ENCODE measurements at regions not wholly inside any gene's neighbourhood (a gene's known extent, or its start where the extent isn't known, plus 50 kb on each side); places are given as distances from the start of the nearest gene placed in this dataset.
"Not testable (repeated sequence)": the region's sequence is repeated elsewhere in the genome, so short reads cannot be mapped to it uniquely, and the experiment has no call there.

GRCh38 chr2:16381511-16381910 is 284.1 kb downstream of the CYRIA start:
- Histone ChIP-seq H3K4me1 (ENCODE audit: control insufficient read depth in 5 of 5, insufficient read depth in 5 of 5, low read length in 5 of 5) (no peaks in the 10 kb centered on the region), H3K9me3 (ENCODE audit: control insufficient read depth in 5 of 5, low read length in 5 of 5) (no peaks in the 10 kb centered on the region), H3K36me3 (ENCODE audit: control insufficient read depth in 5 of 5, insufficient read depth in 5 of 5, low read length in 5 of 5) (no peaks in the 10 kb centered on the region), H3K27me3 (ENCODE audit: control insufficient read depth in 5 of 5, insufficient read depth in 4 of 5, low read length in 5 of 5) (no peaks in the 10 kb centered on the region), H3K27ac (ENCODE audit: low read depth, low read length) (no peak overlapping the region), H3K4me3 (ENCODE audit: low read depth in 1 of 5, low read length in 5 of 5) (no peak overlapping the region), H3K9ac (ENCODE audit: low read length in 5 of 5) (no peak overlapping the region)

- not testable (repeated sequence) for H3K27me3 ChIP-seq (ENCODE audit: control insufficient read depth in 5 of 5, insufficient read depth in 4 of 5, low read length in 5 of 5); H3K4me3 ChIP-seq (ENCODE audit: low read depth in 1 of 5, low read length in 5 of 5); H3K9me3 ChIP-seq (ENCODE audit: control insufficient read depth in 5 of 5, low read length in 5 of 5); H3K36me3 ChIP-seq (ENCODE audit: control insufficient read depth in 5 of 5, insufficient read depth in 5 of 5, low read length in 5 of 5); H3K4me1 ChIP-seq (ENCODE audit: control insufficient read depth in 5 of 5, insufficient read depth in 5 of 5, low read length in 5 of 5); H3K9ac ChIP-seq (ENCODE audit: low read length in 5 of 5); H3K27ac ChIP-seq (ENCODE audit: low read depth, low read length)
Observed at GRCh38 chr2:16379901-16380300, 285.7 kb downstream of the CYRIA start.

GRCh38 chr2:16379061-16379460 is 286.6 kb downstream of the CYRIA start:
- not testable (repeated sequence) for H3K9me3 ChIP-seq (ENCODE audit: control insufficient read depth in 5 of 5, low read length in 5 of 5); H3K27me3 ChIP-seq (ENCODE audit: control insufficient read depth in 5 of 5, insufficient read depth in 4 of 5, low read length in 5 of 5); H3K4me3 ChIP-seq (ENCODE audit: low read depth in 1 of 5, low read length in 5 of 5); H3K4me1 ChIP-seq (ENCODE audit: control insufficient read depth in 5 of 5, insufficient read depth in 5 of 5, low read length in 5 of 5); H3K36me3 ChIP-seq (ENCODE audit: control insufficient read depth in 5 of 5, insufficient read depth in 5 of 5, low read length in 5 of 5); H3K9ac ChIP-seq (ENCODE audit: low read length in 5 of 5); H3K27ac ChIP-seq (ENCODE audit: low read depth, low read length)

- Histone ChIP-seq H3K27me3 (ENCODE audit: control insufficient read depth in 5 of 5, insufficient read depth in 4 of 5, low read length in 5 of 5) (no peaks in the 10 kb centered on the region), H3K27ac (ENCODE audit: low read depth, low read length) (no peak overlapping the region), H3K9me3 (ENCODE audit: control insufficient read depth in 5 of 5, low read length in 5 of 5) (no peaks in the 10 kb centered on the region), H3K9ac (ENCODE audit: low read length in 5 of 5) (no peak overlapping the region), H3K4me1 (ENCODE audit: control insufficient read depth in 5 of 5, insufficient read depth in 5 of 5, low read length in 5 of 5) (no peaks in the 10 kb centered on the region), H3K36me3 (ENCODE audit: control insufficient read depth in 5 of 5, insufficient read depth in 5 of 5, low read length in 5 of 5) (no peaks in the 10 kb centered on the region), H3K4me3 (ENCODE audit: low read depth in 1 of 5, low read length in 5 of 5) (no peak overlapping the region)
Observed at GRCh38 chr2:16378031-16378430, 287.6 kb downstream of the CYRIA start.

GRCh38 chr2:16375981-16376380 is 289.7 kb downstream of the CYRIA start:
- Histone ChIP-seq H3K4me1 (ENCODE audit: control insufficient read depth in 5 of 5, insufficient read depth in 5 of 5, low read length in 5 of 5) (no peaks in the 10 kb centered on the region), H3K4me3 (ENCODE audit: low read depth in 1 of 5, low read length in 5 of 5) (no peak overlapping the region), H3K9ac (ENCODE audit: low read length in 5 of 5) (no peak overlapping the region), H3K27ac (ENCODE audit: low read depth, low read length) (no peak overlapping the region), H3K36me3 (ENCODE audit: control insufficient read depth in 5 of 5, insufficient read depth in 5 of 5, low read length in 5 of 5) (no peaks in the 10 kb centered on the region), H3K27me3 (ENCODE audit: control insufficient read depth in 5 of 5, insufficient read depth in 4 of 5, low read length in 5 of 5) (no peaks in the 10 kb centered on the region), H3K9me3 (ENCODE audit: control insufficient read depth in 5 of 5, low read length in 5 of 5) (peaks cover 0 to 4% (median 0%) of the 10 kb centered on the region in 5 donors)

GRCh38 chr2:16375351-16375750 is 290.3 kb downstream of the CYRIA start:
- Histone ChIP-seq H3K27me3 (ENCODE audit: control insufficient read depth in 5 of 5, insufficient read depth in 4 of 5, low read length in 5 of 5) (no peaks in the 10 kb centered on the region), H3K4me1 (ENCODE audit: control insufficient read depth in 5 of 5, insufficient read depth in 5 of 5, low read length in 5 of 5) (no peaks in the 10 kb centered on the region), H3K9ac (ENCODE audit: low read length in 5 of 5) (no peak overlapping the region), H3K27ac (ENCODE audit: low read depth, low read length) (no peak overlapping the region), H3K4me3 (ENCODE audit: low read depth in 1 of 5, low read length in 5 of 5) (no peak overlapping the region), H3K36me3 (ENCODE audit: control insufficient read depth in 5 of 5, insufficient read depth in 5 of 5, low read length in 5 of 5) (no peaks in the 10 kb centered on the region), H3K9me3 (ENCODE audit: control insufficient read depth in 5 of 5, low read length in 5 of 5) (peaks cover 0 to 4% (median 0%) of the 10 kb centered on the region in 5 donors)

- no peak overlapping the region for H3K4me3 ChIP-seq (ENCODE audit: low read depth in 1 of 5, low read length in 5 of 5)
Observed at GRCh38 chr2:16374671-16375070, 291.0 kb downstream of the CYRIA start.

GRCh38 chr2:16373341-16373740 is 292.3 kb downstream of the CYRIA start:
- H3K27ac ChIP-seq (ENCODE audit: low read depth, low read length), result no peak overlapping the region

More at GRCh38 chr2:16374671-16375070, 291.0 kb downstream of the CYRIA start:
- no peaks in the 10 kb centered on the region for H3K36me3 ChIP-seq (ENCODE audit: control insufficient read depth in 5 of 5, insufficient read depth in 5 of 5, low read length in 5 of 5)
- H3K9ac ChIP-seq (ENCODE audit: low read length in 5 of 5), result no peak overlapping the region
- no peaks in the 10 kb centered on the region for H3K4me1 ChIP-seq (ENCODE audit: control insufficient read depth in 5 of 5, insufficient read depth in 5 of 5, low read length in 5 of 5)
- no peak overlapping the region for H3K27ac ChIP-seq (ENCODE audit: low read depth, low read length)
- no peaks in the 10 kb centered on the region for H3K27me3 ChIP-seq (ENCODE audit: control insufficient read depth in 5 of 5, insufficient read depth in 4 of 5, low read length in 5 of 5)
- peaks cover 0 to 4% (median 0%) of the 10 kb centered on the region in 5 donors for H3K9me3 ChIP-seq (ENCODE audit: control insufficient read depth in 5 of 5, low read length in 5 of 5)

GRCh38 chr2:16371751-16372150 is 293.9 kb downstream of the CYRIA start:
- no peaks in the 10 kb centered on the region for H3K4me1 ChIP-seq (ENCODE audit: control insufficient read depth in 5 of 5, insufficient read depth in 5 of 5, low read length in 5 of 5)
- H3K27ac ChIP-seq (ENCODE audit: low read depth, low read length), result no peak overlapping the region
- H3K36me3 ChIP-seq (ENCODE audit: control insufficient read depth in 5 of 5, insufficient read depth in 5 of 5, low read length in 5 of 5), result no peaks in the 10 kb centered on the region
- no peak overlapping the region for H3K4me3 ChIP-seq (ENCODE audit: low read depth in 1 of 5, low read length in 5 of 5)
- no peak overlapping the region for H3K9ac ChIP-seq (ENCODE audit: low read length in 5 of 5)
- peaks cover 0 to 4% (median 0%) of the 10 kb centered on the region in 5 donors for H3K9me3 ChIP-seq (ENCODE audit: control insufficient read depth in 5 of 5, low read length in 5 of 5)
- no peaks in the 10 kb centered on the region for H3K27me3 ChIP-seq (ENCODE audit: control insufficient read depth in 5 of 5, insufficient read depth in 4 of 5, low read length in 5 of 5)

More at GRCh38 chr2:16373341-16373740, 292.3 kb downstream of the CYRIA start:
- no peaks in the 10 kb centered on the region for H3K27me3 ChIP-seq (ENCODE audit: control insufficient read depth in 5 of 5, insufficient read depth in 4 of 5, low read length in 5 of 5)
- H3K4me3 ChIP-seq (ENCODE audit: low read depth in 1 of 5, low read length in 5 of 5), result no peak overlapping the region
- peaks cover 0 to 4% (median 0%) of the 10 kb centered on the region in 5 donors for H3K9me3 ChIP-seq (ENCODE audit: control insufficient read depth in 5 of 5, low read length in 5 of 5)
- no peaks in the 10 kb centered on the region for H3K36me3 ChIP-seq (ENCODE audit: control insufficient read depth in 5 of 5, insufficient read depth in 5 of 5, low read length in 5 of 5)
- no peaks in the 10 kb centered on the region for H3K4me1 ChIP-seq (ENCODE audit: control insufficient read depth in 5 of 5, insufficient read depth in 5 of 5, low read length in 5 of 5)
- no peak overlapping the region for H3K9ac ChIP-seq (ENCODE audit: low read length in 5 of 5)

- Histone ChIP-seq H3K27me3 (ENCODE audit: control insufficient read depth in 5 of 5, insufficient read depth in 4 of 5, low read length in 5 of 5) (no peaks in the 10 kb centered on the region), H3K36me3 (ENCODE audit: control insufficient read depth in 5 of 5, insufficient read depth in 5 of 5, low read length in 5 of 5) (no peaks in the 10 kb centered on the region), H3K27ac (ENCODE audit: low read depth, low read length) (no peak overlapping the region), H3K4me3 (ENCODE audit: low read depth in 1 of 5, low read length in 5 of 5) (no peak overlapping the region), H3K9me3 (ENCODE audit: control insufficient read depth in 5 of 5, low read length in 5 of 5) (peaks cover 0 to 4% (median 0%) of the 10 kb centered on the region in 5 donors), H3K9ac (ENCODE audit: low read length in 5 of 5) (no peak overlapping the region), H3K4me1 (ENCODE audit: control insufficient read depth in 5 of 5, insufficient read depth in 5 of 5, low read length in 5 of 5) (no peaks in the 10 kb centered on the region)
Observed at GRCh38 chr2:16368951-16369350, 296.7 kb downstream of the CYRIA start.

- Histone ChIP-seq H3K36me3 (ENCODE audit: control insufficient read depth in 5 of 5, insufficient read depth in 5 of 5, low read length in 5 of 5) (no peaks in the 10 kb centered on the region), H3K27me3 (ENCODE audit: control insufficient read depth in 5 of 5, insufficient read depth in 4 of 5, low read length in 5 of 5) (no peaks in the 10 kb centered on the region), H3K9me3 (ENCODE audit: control insufficient read depth in 5 of 5, low read length in 5 of 5) (peaks cover 0 to 4% (median 0%) of the 10 kb centered on the region in 5 donors), H3K4me3 (ENCODE audit: low read depth in 1 of 5, low read length in 5 of 5) (no peak overlapping the region), H3K9ac (ENCODE audit: low read length in 5 of 5) (no peak overlapping the region), H3K4me1 (ENCODE audit: control insufficient read depth in 5 of 5, insufficient read depth in 5 of 5, low read length in 5 of 5) (peaks cover 0 to 2% (median 0%) of the 10 kb centered on the region in 5 donors), H3K27ac (ENCODE audit: low read depth, low read length) (no peak overlapping the region)
Observed at GRCh38 chr2:16368328-16368727, 297.3 kb downstream of the CYRIA start.
